ENCODE measurements at regions not wholly inside any gene's neighbourhood (a gene's known extent, or its start where the extent isn't known, plus 50 kb on each side); places are given as distances from the start of the nearest gene placed in this dataset.

DNA sequence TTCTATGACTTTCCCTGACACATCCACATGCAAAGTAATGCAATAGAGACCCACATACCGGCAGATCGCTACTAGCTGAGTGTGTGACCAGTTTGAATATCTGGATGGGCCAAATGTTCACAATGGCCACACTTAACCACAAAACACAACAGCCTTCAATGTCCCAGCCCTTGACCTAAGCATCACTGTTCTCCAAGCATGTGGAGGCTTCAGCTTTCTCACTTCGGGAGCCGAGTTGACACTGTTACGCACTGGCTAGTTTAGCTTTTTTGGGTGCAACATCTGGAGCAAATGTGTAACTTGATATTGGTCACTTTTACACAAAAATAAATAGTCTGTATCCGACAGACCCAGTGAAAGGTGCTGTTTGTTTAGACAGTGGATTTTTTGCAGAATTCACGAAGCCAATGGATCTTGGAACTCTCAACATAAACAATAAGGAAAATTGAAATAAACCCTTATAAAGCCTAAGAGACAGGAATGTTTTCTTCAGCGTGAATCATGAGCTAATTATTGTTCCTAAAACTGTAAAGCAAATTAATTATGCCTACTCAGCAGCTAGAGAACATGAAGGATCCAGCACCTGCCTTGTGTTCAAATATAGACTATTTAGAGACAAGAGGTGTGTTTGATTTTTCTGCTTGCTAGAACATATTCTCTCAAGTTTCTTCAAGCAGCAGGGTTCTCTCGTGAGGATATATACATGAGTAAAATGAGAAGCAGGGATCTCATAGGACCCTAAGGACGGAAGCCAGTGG lies 117.6 kb upstream of the JCAD start:
- TF ChIP-seq, protein P1, sequence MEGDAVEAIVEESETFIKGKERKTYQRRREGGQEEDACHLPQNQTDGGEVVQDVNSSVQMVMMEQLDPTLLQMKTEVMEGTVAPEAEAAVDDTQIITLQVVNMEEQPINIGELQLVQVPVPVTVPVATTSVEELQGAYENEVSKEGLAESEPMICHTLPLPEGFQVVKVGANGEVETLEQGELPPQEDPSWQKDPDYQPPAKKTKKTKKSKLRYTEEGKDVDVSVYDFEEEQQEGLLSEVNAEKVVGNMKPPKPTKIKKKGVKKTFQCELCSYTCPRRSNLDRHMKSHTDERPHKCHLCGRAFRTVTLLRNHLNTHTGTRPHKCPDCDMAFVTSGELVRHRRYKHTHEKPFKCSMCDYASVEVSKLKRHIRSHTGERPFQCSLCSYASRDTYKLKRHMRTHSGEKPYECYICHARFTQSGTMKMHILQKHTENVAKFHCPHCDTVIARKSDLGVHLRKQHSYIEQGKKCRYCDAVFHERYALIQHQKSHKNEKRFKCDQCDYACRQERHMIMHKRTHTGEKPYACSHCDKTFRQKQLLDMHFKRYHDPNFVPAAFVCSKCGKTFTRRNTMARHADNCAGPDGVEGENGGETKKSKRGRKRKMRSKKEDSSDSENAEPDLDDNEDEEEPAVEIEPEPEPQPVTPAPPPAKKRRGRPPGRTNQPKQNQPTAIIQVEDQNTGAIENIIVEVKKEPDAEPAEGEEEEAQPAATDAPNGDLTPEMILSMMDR (IDR thresholded peaks at IDR 0.05; ENCODE audit: low read length, missing control alignments), result no peak
- DNase-seq (ENCODE audit: low read depth), result no peak
- H3K4me3 ChIP-seq (replicated peaks; ENCODE audit: low read depth, low read length), result no peak overlapping the region

DNA sequence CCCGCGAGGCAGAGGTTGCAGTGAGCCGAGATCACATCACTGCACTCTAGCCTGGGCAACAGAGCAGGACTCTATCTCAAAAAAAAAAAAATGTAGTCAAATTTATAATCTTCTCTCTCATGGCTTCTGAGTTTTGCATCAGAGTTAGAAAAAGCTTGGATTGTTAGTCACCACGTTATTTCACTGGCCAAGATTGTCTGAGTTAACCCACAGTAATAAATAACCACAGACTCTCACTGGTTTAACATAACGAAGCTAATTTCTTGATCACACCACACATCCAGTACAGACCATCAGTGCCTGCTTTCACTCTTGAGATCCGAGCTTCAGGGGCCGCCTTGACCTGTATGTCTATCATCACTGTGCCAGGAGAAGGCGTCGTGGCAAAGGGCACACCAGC lies 116.8 kb upstream of the JCAD start:
- no peak for DNase-seq (ENCODE audit: low read depth)
- TF ChIP-seq, protein P1 (IDR thresholded peaks at IDR 0.05; ENCODE audit: low read length, missing control alignments), result no peak
- no peak overlapping the region for H3K4me3 ChIP-seq (replicated peaks; ENCODE audit: low read depth, low read length)

DNA sequence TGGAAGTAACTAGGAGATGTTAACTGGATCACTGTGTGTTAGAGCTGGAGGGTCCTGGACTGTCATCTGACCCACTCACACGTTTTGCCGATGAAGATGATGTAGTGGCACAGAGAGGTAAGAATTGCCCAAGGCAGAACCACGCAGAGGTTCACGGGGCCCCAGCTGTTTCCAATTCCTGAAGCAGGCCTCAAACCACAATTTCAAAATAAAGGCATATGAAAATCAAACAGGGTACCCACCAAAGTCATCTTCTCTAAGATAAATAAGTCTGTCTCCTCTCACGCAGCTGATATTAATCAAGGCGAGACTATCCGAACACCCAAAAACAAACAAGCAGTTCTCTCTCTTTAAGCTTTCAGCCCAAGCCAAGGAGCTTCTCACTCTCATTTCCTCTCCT lies 113.3 kb upstream of the JCAD start:
- no peak for DNase-seq (ENCODE audit: low read depth)
- TF ChIP-seq, protein P1 (IDR thresholded peaks at IDR 0.05; ENCODE audit: low read length, missing control alignments), result no peak
- no peak overlapping the region for H3K4me3 ChIP-seq (replicated peaks; ENCODE audit: low read depth, low read length)

DNA sequence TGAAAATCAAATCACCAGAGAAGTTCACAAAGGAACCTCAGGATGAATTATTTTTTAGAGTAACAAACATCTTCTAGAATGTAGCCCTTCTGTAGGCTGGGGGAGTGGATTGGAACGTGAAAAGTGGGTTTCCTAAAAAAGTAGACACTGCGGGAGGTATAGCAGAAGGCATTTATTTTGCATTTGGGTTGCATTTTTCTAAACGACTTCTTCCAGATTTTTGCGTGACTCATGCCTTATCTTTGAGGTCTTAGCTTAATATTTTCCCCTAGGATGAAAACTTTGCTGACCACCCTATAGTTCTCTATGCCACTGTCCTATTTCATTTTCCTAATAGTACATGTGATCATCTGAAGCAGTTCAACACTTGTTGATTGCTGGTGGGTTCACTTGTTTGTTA lies 112.7 kb upstream of the JCAD start:
- no peak for DNase-seq (ENCODE audit: low read depth)
- no peak overlapping the region for H3K4me3 ChIP-seq (replicated peaks; ENCODE audit: low read depth, low read length)
- TF ChIP-seq, protein P1 (IDR thresholded peaks at IDR 0.05; ENCODE audit: low read length, missing control alignments), result no peak

DNA sequence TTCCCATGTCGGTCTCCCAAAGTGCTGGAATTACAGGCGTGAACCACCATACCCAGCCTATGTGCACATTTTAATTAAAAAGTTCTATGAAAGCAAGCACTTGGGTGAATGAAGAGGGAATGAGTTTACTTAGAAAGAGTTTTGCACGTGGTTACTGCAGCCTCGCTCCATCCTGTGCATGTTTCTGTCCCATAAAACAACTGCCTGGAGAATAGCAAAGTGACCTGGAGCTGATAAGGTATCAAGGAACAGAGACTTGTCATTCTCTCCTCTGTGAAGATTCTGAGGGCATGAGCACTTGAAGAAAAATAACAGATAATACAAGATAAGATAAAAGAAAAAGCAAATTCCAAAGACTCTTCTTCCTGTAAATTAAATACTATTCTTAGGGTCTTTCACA lies 112.2 kb upstream of the JCAD start:
- TF ChIP-seq, protein P1 (IDR thresholded peaks at IDR 0.05; ENCODE audit: low read length, missing control alignments), result no peak
- no peak overlapping the region for H3K4me3 ChIP-seq (replicated peaks; ENCODE audit: low read depth, low read length)
- DNase-seq (ENCODE audit: low read depth), result no peak

DNA sequence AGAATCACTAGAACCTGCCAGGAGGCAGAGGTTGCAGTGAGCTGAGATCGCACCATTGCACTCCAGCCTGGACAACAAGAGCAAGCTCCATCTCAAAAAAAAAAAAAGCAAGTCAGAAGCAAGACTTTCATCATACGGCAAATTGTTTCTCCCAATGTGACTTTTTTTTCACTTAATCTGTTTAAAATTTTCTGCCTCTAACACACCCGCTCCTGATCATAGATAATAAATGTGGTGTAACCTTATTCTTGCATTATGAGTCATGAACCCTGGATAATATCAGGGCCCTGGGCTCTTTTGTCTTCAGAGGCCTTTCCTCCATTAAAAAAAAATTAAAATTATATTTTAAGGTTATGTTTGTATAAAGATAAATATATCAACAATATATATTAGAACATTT lies 111.4 kb upstream of the JCAD start:
- peak; percentile 73 for DNase-seq (ENCODE audit: low read depth)
- no peak overlapping the region for H3K4me3 ChIP-seq (replicated peaks; ENCODE audit: low read depth, low read length)
- TF ChIP-seq, protein P1 (IDR thresholded peaks at IDR 0.05; ENCODE audit: low read length, missing control alignments), result no peak

DNA sequence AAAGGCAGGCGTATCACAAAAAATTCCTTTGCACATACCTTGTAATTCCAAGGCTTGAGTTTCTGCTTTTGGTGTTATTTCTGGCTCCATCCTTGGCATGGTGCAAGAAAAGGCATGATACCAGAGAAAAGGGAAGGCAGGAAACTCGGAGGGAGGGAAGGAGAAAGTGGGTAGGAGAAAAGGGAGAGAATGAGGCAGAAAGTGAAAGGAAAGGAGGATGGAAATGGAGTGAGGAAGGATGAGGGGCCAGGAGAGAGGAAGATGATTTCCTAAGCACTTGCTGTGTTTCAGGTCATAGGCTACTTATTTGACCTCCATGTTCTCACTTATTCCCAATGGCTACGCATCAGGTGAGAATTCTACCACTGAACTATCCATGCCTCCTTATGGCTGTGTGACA lies 110.8 kb upstream of the JCAD start:
- TF ChIP-seq, protein P1 (IDR thresholded peaks at IDR 0.05; ENCODE audit: low read length, missing control alignments), result no peak
- DNase-seq (ENCODE audit: low read depth), result no peak

More for the DNA sequence above, 110.8 kb upstream of the JCAD start:
- no peak overlapping the region for H3K4me3 ChIP-seq (replicated peaks; ENCODE audit: low read depth, low read length)
